HepG2 (cell line): ENCODE measurements at regions not wholly inside any gene's neighbourhood (a gene's known extent, or its start where the extent isn't known, plus 50 kb on each side); places are given as distances from the start of the nearest gene placed in this dataset.

Experiments
- AGO1 ChIP-seq: fragments of 200-400 bp; formaldehyde crosslinking; IDR thresholded peaks from 2 replicates; pipeline ENCODE4 v1.6.1; 2017; ENCODE audit warnings: mild to moderate bottlenecking, low read depth, low read length, moderate library complexity; ENCODE audit not compliant: poor library complexity, severe bottlenecking
- ATRX ChIP-seq: sonication (generic); formaldehyde crosslinking; IDR thresholded peaks from 2 replicates; pipeline ENCODE4 v1.4.0; 2020; ENCODE audit warnings: missing genetic modification reagents, borderline replicate concordance
- KIAA2018 ChIP-seq: sonication (generic); formaldehyde crosslinking; IDR thresholded peaks from 2 replicates; pipeline ENCODE4 v1.5.0; 2020; ENCODE audit warnings: mild to moderate bottlenecking, missing genetic modification reagents, borderline replicate concordance
- PRDM10 ChIP-seq: sonication (generic); formaldehyde crosslinking; IDR thresholded peaks from 2 replicates; pipeline ENCODE4 v1.4.0; 2020; ENCODE audit warnings: low read depth, missing genetic modification reagents
- SIN3A ChIP-seq: IDR thresholded peaks from 2 replicates; pipeline ENCODE4 v1.6.1; 2011; ENCODE audit warnings: low read depth, mild to moderate bottlenecking, control low read depth, low read length, borderline replicate concordance
- SKIL ChIP-seq: sonication (generic); formaldehyde crosslinking; IDR thresholded peaks from 2 replicates; pipeline ENCODE4 v1.8.0; 2022; ENCODE audit warnings: missing genetic modification reagents, mild to moderate bottlenecking, moderate library complexity, borderline replicate concordance
- ZNF543 ChIP-seq: sonication (generic); formaldehyde crosslinking; IDR thresholded peaks from 2 replicates; pipeline ENCODE4 v1.4.0; 2020; ENCODE audit warnings: mild to moderate bottlenecking, missing genetic modification reagents
- ZNF704 ChIP-seq: sonication (generic); formaldehyde crosslinking; IDR thresholded peaks from 2 replicates; pipeline ENCODE4 v1.8.1; 2023; ENCODE audit warnings: mild to moderate bottlenecking, inconsistent platforms, moderate library complexity, missing genetic modification reagents, borderline replicate concordance
- ZNF800 ChIP-seq: sonication (generic); formaldehyde crosslinking; IDR thresholded peaks from 2 replicates; pipeline ENCODE4 v1.4.0; 2020; ENCODE audit warnings: missing genetic modification reagents
- ZSCAN12 ChIP-seq: sonication (generic); formaldehyde crosslinking; IDR thresholded peaks from 2 replicates; pipeline ENCODE4 v1.9.0; 2021; ENCODE audit warnings: mild to moderate bottlenecking, missing genetic modification reagents

GRCh38 chr22:46056546-46057245 lies 79.7 kb upstream of the WNT7B start (continued):
- no peak for TF ChIP-seq SIN3A
- no peak for TF ChIP-seq SKIL (CRISPR knock-in tag)
- TF ChIP-seq ATRX (CRISPR knock-in tag) = no peak
- TF ChIP-seq ZNF543 (CRISPR knock-in tag) = no peak
- TF ChIP-seq PRDM10 (CRISPR knock-in tag) = no peak
- no peak for TF ChIP-seq ZNF704 (CRISPR knock-in tag)
- no peak for TF ChIP-seq KIAA2018 (CRISPR knock-in tag)
- no peak for TF ChIP-seq ZNF800
- no peak for TF ChIP-seq ZSCAN12 (CRISPR knock-in tag)
- no peak for TF ChIP-seq AGO1
